ENCODE measurements at regions not wholly inside any gene's neighbourhood (a gene's known extent, or its start where the extent isn't known, plus 50 kb on each side); places are given as distances from the start of the nearest gene placed in this dataset.

- no peak for TF ChIP-seq EZH2 (IDR thresholded peaks at IDR 0.05; ENCODE audit: insufficient read depth, poor library complexity, severe bottlenecking)
- TF ChIP-seq EZH2phosphoT487 (IDR thresholded peaks at IDR 0.05; ENCODE audit: insufficient read depth, low read depth): no peak
Measured at GRCh38 chr9:116003397-116003796, 150.2 kb upstream of the PAPPA start.
